BE2C (cell line): ENCODE measurements at regions not wholly inside any gene's neighbourhood (a gene's known extent, or its start where the extent isn't known, plus 50 kb on each side); places are given as distances from the start of the nearest gene placed in this dataset.

ENCODE experiments used
- DNase-seq: peaks from one replicate; pipeline ENCODE4 v3.0.0-alpha.2; 2020
- H3K27me3 ChIP-seq: fragments of 250-450 bp; sonication (Bioruptor Pico); 2 replicates; pipeline ENCODE4 v1.5.1; 2020; ENCODE audit warnings: mild to moderate bottlenecking
- H3K36me3 ChIP-seq: fragments of 250-450 bp; sonication (Bioruptor Pico); 2 replicates; pipeline ENCODE4 v1.5.1; 2020; ENCODE audit warnings: mild to moderate bottlenecking
- H3K4me1 ChIP-seq: fragments of 250-450 bp; sonication (Bioruptor Pico); 2 replicates; pipeline ENCODE4 v1.5.1; 2020
- H3K4me3 ChIP-seq: 2 replicates; pipeline ENCODE4 v1.5.1; 2011; ENCODE audit warnings: low read depth, low read length
- H3K9me3 ChIP-seq: fragments of 250-450 bp; sonication (Bioruptor Pico); 2 replicates; pipeline ENCODE4 v1.5.1; 2020
- TF ChIP-seq, protein P1 (sequence below): IDR thresholded peaks from 2 replicates; pipeline ENCODE4 v1.5.1; 2012; ENCODE audit warnings: mild to moderate bottlenecking, low read depth, low read length

DNA sequence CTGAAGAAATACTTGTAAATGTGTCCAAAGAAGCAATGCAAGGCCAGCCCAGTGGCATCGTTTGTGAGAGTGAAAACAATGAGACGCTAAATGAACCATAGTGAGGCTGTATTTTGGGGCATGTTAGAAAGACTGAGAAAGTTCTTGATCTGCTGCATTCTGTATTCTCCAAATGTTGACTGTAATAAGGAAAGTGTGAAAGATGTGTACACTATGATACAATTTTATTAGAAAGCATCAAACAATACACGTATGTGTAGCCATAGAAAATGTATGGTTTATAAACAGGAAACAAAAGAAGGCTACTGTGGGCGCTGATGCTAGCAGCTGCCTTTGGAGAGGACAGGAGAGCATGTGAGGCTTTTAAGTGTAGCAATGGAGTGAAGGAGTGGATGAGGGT is 233.5 kb upstream of the E2F8 start:
- H3K36me3 ChIP-seq: no peaks in the 10 kb centered on the region
- no peak overlapping the region for H3K4me3 ChIP-seq
- TF ChIP-seq, protein P1, sequence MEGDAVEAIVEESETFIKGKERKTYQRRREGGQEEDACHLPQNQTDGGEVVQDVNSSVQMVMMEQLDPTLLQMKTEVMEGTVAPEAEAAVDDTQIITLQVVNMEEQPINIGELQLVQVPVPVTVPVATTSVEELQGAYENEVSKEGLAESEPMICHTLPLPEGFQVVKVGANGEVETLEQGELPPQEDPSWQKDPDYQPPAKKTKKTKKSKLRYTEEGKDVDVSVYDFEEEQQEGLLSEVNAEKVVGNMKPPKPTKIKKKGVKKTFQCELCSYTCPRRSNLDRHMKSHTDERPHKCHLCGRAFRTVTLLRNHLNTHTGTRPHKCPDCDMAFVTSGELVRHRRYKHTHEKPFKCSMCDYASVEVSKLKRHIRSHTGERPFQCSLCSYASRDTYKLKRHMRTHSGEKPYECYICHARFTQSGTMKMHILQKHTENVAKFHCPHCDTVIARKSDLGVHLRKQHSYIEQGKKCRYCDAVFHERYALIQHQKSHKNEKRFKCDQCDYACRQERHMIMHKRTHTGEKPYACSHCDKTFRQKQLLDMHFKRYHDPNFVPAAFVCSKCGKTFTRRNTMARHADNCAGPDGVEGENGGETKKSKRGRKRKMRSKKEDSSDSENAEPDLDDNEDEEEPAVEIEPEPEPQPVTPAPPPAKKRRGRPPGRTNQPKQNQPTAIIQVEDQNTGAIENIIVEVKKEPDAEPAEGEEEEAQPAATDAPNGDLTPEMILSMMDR: no peak
- H3K27me3 ChIP-seq: no peaks in the 10 kb centered on the region
- no peak for DNase-seq
- H3K9me3 ChIP-seq: no peaks in the 10 kb centered on the region
- no peaks in the 10 kb centered on the region for H3K4me1 ChIP-seq

- Histone ChIP-seq H3K27me3 (no peaks in the 10 kb centered on the region; the same call in 1 of the 2 replicates), H3K4me3 (no peak overlapping the region), H3K9me3 (no peaks in the 10 kb centered on the region), H3K36me3 (no peaks in the 10 kb centered on the region), H3K4me1 (no peaks in the 10 kb centered on the region)
- TF ChIP-seq, protein P1: no peak
- no peak for DNase-seq
These were observed 231.9 kb upstream of the E2F8 start for GRCh38 chr11:19472679-19473078.

GRCh38 chr11:19467904-19468303 is 227.2 kb upstream of the E2F8 start:
- no peak for DNase-seq
- no peaks in the 10 kb centered on the region for H3K9me3 ChIP-seq
- H3K36me3 ChIP-seq: no peaks in the 10 kb centered on the region
- TF ChIP-seq, protein P1: no peak
- H3K4me3 ChIP-seq: no peak overlapping the region
- no peaks in the 10 kb centered on the region for H3K4me1 ChIP-seq
- no peaks in the 10 kb centered on the region; the same call in 1 of the 2 replicates for H3K27me3 ChIP-seq

DNA sequence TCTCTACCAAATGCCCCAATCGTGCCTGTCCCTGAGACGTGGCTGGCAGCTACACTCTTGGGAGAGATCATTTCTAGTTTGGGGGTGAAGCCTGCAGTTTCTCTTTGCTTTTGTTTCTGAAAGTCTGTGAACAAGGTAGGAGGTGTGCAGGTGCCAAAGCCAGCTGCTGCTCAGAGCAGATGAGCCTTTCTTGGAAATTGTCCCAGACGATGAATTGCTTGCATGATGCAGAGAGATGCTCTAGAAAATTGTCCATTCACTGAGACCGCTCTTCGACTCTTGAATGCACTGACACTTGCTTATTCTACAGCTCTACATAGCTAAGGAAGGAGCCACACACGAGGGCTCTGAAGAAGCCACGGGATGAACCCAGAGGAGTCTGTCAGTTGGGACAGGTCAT is 225.6 kb upstream of the E2F8 start:
- DNase-seq: no peak
- TF ChIP-seq, protein P1: no peak
- H3K4me1 ChIP-seq: no peaks in the 10 kb centered on the region
- no peak overlapping the region for H3K4me3 ChIP-seq
- no peaks in the 10 kb centered on the region for H3K36me3 ChIP-seq
- no peaks in the 10 kb centered on the region; the same call in 1 of the 2 replicates for H3K27me3 ChIP-seq
- H3K9me3 ChIP-seq: no peaks in the 10 kb centered on the region

- Histone ChIP-seq H3K4me1 (no peaks in the 10 kb centered on the region), H3K4me3 (no peak overlapping the region), H3K27me3 (no peaks in the 10 kb centered on the region; the same call in 1 of the 2 replicates), H3K9me3 (no peaks in the 10 kb centered on the region), H3K36me3 (no peaks in the 10 kb centered on the region)
- TF ChIP-seq, protein P1: no peak
- DNase-seq: no peak
These were observed 223.2 kb upstream of the E2F8 start for GRCh38 chr11:19463976-19464375.

DNA sequence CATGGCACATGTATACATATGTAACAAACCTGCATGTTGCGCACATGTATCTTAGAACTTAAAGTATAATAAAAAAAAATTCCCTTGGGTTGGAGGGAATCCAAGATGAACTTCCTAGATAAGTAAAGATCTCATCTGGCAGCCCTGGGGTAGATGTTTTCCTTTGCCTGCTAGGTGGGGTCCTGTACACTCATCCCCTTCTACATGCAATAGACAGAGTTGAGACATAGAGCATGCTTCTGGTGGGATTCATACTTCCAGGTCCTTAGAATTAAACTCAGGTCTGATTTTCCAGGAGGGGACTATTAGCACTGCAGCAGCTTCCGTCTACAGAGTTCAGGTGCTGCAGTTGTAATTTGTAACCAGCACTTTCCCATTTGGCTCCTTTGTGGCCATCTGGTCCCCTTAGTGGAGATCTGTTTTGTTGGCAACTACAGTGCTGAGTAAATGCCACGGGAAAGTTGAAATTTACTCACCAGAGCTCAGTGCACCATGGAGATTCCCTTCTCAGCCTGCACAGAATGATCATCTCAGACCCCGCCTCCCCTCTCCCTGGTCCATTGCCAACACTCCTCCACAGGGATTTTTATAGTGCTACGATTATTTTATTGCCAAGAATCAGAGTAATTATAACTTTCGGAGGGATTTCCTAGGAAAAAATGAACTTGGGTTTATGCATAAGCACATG is 220.1 kb upstream of the E2F8 start:
- H3K27me3 ChIP-seq: no peaks in the 10 kb centered on the region
- no peak overlapping the region for H3K4me3 ChIP-seq
- no peak for DNase-seq
- no peaks in the 10 kb centered on the region for H3K36me3 ChIP-seq
- H3K9me3 ChIP-seq: no peaks in the 10 kb centered on the region
- no peaks in the 10 kb centered on the region for H3K4me1 ChIP-seq
- TF ChIP-seq, protein P1: no peak
